Upper lobe of right lung (tissue), 1 donor: ENCODE measurements at regions not wholly inside any gene's neighbourhood (a gene's known extent, or its start where the extent isn't known, plus 50 kb on each side); places are given as distances from the start of the nearest gene placed in this dataset.
"Not testable (repeated sequence)": the region's sequence is repeated elsewhere in the genome, so short reads cannot be mapped to it uniquely, and the experiment has no call there.

Experiments used
- ATAC-seq: fragments of 200-7000 bp; cut with Tn5 transposase; one replicate; pipeline ENCODE4 v1.9.1; 2020; ENCODE audit warnings: mild to moderate bottlenecking, moderate library complexity
- DNase-seq: peaks from one replicate; pipeline ENCODE4 v3.0.0-alpha.2; 2020
- H3K27ac ChIP-seq: fragments of 200-600 bp; one replicate; pipeline ENCODE4 v1.8.0; 2022
- H3K27me3 ChIP-seq: fragments of 200-600 bp; one replicate; pipeline ENCODE4 v1.8.0; 2022; ENCODE audit warnings: mild to moderate bottlenecking
- H3K36me3 ChIP-seq: fragments of 200-600 bp; one replicate; pipeline ENCODE4 v1.8.0; 2022
- H3K4me1 ChIP-seq: fragments of 200-600 bp; one replicate; pipeline ENCODE4 v1.8.0; 2022
- H3K4me3 ChIP-seq: fragments of 200-600 bp; one replicate; pipeline ENCODE4 v1.8.0; 2022; ENCODE audit warnings: mild to moderate bottlenecking
- H3K9me3 ChIP-seq: fragments of 200-600 bp; one replicate; pipeline ENCODE4 v1.8.0; 2022
- intact Hi-C: fragments of 100-400 bp; cut with DNase I; formaldehyde crosslinking; loops from one replicate; pipeline ENCODE4 v1.11.0; 2022
- TF ChIP-seq, protein P1 (sequence below): fragments of 200-600 bp; IDR thresholded peaks from one replicate; pipeline ENCODE4 v1.8.0; 2022; ENCODE audit warnings: antibody characterized with exemption
- donor health status: DM: no; HTN: yes; CAD: no; lungs with severe emphysema.

DNA sequence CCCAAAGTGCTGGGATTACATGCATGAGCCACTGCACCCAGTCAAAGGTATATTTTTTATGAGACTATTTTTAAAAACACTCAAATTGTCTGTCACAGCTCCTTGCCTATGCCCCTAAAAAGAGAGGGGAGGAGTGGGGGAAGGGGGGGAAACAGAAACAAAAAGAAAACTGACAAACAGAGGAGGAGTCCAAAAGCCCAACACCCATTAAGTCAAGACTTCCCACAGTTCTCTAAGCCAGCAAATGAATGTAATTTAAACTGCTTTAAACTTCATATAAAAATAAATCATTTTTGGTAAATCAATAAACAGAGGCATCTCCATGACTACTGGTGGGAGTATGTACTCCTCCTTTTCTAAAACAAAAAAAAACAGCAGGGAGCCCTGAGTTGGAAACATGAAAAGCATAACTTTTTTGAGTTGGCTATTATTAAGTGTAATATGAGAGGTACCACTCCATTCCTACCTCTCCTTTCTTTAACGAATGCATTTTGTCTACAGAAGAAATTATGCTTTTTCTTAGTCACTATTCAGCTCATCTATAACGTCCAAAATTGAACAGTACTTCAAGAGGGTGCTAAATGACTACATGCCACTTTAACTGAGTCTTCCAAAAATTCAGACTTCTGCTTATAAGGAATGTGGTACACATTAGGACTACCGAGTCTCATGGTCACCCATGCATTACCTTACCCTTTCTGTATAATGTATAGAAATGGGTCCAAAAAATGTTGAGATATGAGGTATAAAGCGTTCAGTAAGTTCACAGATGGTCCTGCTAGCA is 119.0 kb upstream of the PRSS16 start:
- TF ChIP-seq, protein P1, sequence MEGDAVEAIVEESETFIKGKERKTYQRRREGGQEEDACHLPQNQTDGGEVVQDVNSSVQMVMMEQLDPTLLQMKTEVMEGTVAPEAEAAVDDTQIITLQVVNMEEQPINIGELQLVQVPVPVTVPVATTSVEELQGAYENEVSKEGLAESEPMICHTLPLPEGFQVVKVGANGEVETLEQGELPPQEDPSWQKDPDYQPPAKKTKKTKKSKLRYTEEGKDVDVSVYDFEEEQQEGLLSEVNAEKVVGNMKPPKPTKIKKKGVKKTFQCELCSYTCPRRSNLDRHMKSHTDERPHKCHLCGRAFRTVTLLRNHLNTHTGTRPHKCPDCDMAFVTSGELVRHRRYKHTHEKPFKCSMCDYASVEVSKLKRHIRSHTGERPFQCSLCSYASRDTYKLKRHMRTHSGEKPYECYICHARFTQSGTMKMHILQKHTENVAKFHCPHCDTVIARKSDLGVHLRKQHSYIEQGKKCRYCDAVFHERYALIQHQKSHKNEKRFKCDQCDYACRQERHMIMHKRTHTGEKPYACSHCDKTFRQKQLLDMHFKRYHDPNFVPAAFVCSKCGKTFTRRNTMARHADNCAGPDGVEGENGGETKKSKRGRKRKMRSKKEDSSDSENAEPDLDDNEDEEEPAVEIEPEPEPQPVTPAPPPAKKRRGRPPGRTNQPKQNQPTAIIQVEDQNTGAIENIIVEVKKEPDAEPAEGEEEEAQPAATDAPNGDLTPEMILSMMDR, result no peak
- H3K27ac ChIP-seq, result no peak overlapping the region
- no peaks in the 10 kb centered on the region for H3K36me3 ChIP-seq
- no peak for ATAC-seq
- intact Hi-C loops, result no loop called here
- H3K27me3 ChIP-seq, result no peaks in the 10 kb centered on the region
- H3K4me1 ChIP-seq, result no peaks in the 10 kb centered on the region
- no peaks in the 10 kb centered on the region for H3K9me3 ChIP-seq
- no peak overlapping the region for H3K4me3 ChIP-seq
- DNase-seq, result no peak

DNA sequence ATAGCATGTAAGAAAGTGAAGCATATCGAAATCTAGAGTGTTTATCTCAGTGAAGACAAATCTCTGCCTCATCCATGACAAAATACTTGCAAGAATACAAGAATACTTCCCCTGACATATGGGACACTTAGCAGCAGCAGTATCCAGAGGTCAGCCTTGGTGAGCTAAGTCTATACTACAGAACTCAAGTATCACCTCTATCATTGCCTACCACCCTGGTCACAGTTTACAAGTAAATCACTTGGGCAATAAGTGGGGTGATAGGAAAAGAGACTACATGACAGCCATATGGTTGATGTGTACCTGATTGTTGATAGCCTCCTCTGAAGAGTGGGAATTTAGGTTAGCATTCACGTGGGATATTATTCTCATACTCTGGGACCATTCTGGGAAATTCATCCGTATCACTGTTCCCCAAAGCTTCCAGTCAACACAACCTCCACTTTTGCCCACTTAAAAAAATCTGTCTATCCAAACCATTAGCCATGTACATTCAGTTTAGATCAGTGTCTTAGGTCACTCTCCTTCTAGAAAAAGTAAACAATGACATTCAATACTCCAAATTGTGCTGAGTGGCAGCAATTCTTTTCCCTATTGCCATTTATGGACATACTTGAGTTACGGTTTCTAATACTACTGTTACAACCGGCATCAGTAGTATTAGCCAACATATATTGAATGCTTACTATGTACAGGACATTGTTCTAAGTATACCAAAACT is 118.2 kb upstream of the PRSS16 start:
- no peak for DNase-seq
- Histone ChIP-seq H3K27ac (no peak overlapping the region), H3K9me3 (no peaks in the 10 kb centered on the region), H3K36me3 (no peaks in the 10 kb centered on the region), H3K4me1 (peaks cover 4% of the 10 kb centered on the region), H3K4me3 (no peak overlapping the region), H3K27me3 (no peaks in the 10 kb centered on the region)
- TF ChIP-seq, protein P1, result no peak
- ATAC-seq, result no peak
- intact Hi-C loops, result no loop called here

DNA sequence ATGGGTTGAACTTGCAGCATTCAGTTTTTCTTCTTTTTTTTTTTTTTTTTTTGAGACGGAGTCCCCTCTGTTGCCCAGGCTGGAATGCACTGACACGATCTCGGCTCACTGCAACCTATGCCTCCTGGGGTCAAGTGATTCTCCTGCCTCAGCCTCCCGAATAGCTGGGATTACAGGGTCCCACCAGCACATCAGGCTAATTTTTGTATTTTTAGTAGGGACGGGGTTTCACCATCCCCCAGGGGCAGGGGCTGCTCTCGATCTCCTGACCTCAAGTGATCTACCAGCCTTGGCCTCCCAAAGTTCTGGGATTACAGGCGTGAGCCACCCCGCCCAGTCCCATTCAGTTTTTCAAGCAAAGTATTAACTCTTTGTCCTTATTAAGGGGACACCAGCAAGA is 117.6 kb upstream of the PRSS16 start:
- H3K36me3 ChIP-seq, result no peaks in the 10 kb centered on the region
- no peaks in the 10 kb centered on the region for H3K9me3 ChIP-seq
- ATAC-seq, result no peak
- TF ChIP-seq, protein P1, result no peak
- no peak overlapping the region for H3K27ac ChIP-seq
- no peak overlapping the region for H3K4me3 ChIP-seq
- no peaks in the 10 kb centered on the region for H3K27me3 ChIP-seq
- intact Hi-C loops, result no loop called here
- DNase-seq, result no peak
- peaks cover 6% of the 10 kb centered on the region for H3K4me1 ChIP-seq

DNA sequence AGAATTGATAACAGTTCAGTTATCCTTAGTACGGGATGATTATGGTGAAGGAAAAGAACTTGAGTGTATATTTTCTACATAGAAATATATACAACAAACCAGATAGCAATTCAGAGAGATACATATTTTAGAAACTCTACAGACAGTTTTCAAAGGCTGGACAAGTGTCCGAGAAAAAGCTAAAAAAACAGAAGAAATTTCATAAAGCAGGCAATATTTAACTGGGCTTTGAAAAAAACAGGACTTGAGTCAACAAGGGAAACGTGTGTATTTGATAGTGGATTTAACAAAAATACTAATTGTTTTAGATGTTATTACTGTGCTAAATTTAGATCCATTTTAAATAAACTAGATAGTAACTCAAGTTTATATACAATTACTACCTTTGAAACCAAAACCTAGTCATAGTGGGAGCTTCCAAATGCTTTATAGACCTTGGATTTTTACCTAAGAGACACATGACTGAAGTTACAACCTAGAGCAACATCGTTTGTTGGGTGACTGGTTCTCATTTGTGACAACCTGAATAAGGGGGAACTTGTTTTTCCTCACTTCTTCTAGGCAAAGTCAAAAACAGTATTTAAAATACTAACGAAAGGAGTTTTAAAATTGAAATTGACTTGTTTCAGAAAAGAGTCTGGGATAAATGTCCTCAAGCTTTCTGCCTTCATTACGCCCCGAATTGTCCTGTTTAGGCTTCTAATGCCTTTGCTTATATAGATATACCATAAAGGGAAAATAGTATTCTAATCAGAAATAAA is 116.7 kb upstream of the PRSS16 start:
- Histone ChIP-seq H3K4me3 (peak overlapping the region; percentile 56), H3K9me3 (no peaks in the 10 kb centered on the region), H3K27ac (peak overlapping the region; percentile 80), H3K27me3 (no peaks in the 10 kb centered on the region), H3K4me1 (peaks cover 6% of the 10 kb centered on the region), H3K36me3 (no peaks in the 10 kb centered on the region)
- intact Hi-C loops, result no loop called here
- no peak for DNase-seq
- ATAC-seq, result no peak
- TF ChIP-seq, protein P1, result no peak

DNA sequence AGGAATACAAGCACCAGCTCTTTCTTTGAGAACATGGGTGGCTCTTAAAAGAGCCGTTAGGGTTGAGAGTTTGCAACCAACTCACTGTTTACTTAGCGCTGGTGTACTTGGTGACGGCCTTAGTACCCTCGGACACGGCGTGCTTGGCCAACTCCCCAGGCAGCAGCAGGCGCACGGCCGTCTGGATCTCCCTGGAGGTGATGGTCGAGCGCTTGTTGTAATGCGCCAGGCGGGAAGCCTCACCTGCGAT is 115.3 kb upstream of the PRSS16 start:
- intact Hi-C loops, H3K27me3 ChIP-seq, H3K9me3 ChIP-seq, ATAC-seq, H3K36me3 ChIP-seq, DNase-seq, H3K4me1 ChIP-seq: not testable (repeated sequence)
- H3K27ac ChIP-seq, result peak overlapping the region; percentile 80
- H3K4me3 ChIP-seq, result peak overlapping the region; percentile 56
